HEK293 (cell line): ENCODE measurements at regions not wholly inside any gene's neighbourhood (a gene's known extent, or its start where the extent isn't known, plus 50 kb on each side); places are given as distances from the start of the nearest gene placed in this dataset.
"Not testable (repeated sequence)": the region's sequence is repeated elsewhere in the genome, so short reads cannot be mapped to it uniquely, and the experiment has no call there.

Source experiments
- CTCF ChIA-PET: fragments of 350-600 bp; formaldehyde crosslinking; extraction: SDS; loops from one replicate; lab custom pipeline; 2021; ENCODE audit warnings: antibody characterized with exemption; lab: Yijun Ruan, JAX
- POLR2A ChIA-PET: fragments of 300-600 bp; formaldehyde crosslinking; extraction: SDS; loops from one replicate; lab custom pipeline; 2020; ENCODE audit warnings: antibody characterized with exemption, inconsistent platforms; lab: Yijun Ruan, JAX
- H3K27ac ChIP-seq: fragments of 200-500 bp; sonication (Bioruptor generic); 2 replicates; pipeline ENCODE4 v1.5.1; 2014; ENCODE audit warnings: low read depth, low read length, control low read depth, inconsistent platforms; ENCODE audit errors: extremely low read depth
- H3K36me3 ChIP-seq, 2 experiments: fragments of 200-500 bp in 1 of 2; sonication (Bioruptor generic) in 1 of 2; 1 replicate in 1 of 2; 2 replicates in 1 of 2; pipeline ENCODE4 v1.5.1; 2014 to 2017; ENCODE audit warnings: inconsistent platforms in 2 of 2, low read length in 2 of 2; ENCODE audit not compliant: control insufficient read depth in 2 of 2, insufficient read depth in 1 of 2
- H3K4me1 ChIP-seq: fragments of 200-500 bp; sonication (Bioruptor generic); 2 replicates; pipeline ENCODE4 v1.5.1; 2014; ENCODE audit warnings: mild to moderate bottlenecking, low read length, inconsistent platforms; ENCODE audit not compliant: control insufficient read depth, insufficient read depth
- H3K4me3 ChIP-seq: 2 replicates; pipeline ENCODE4 v1.5.1; 2011; ENCODE audit warnings: low read depth, mild to moderate bottlenecking, control low read depth, low read length, moderate library complexity
- H3K9me3 ChIP-seq: fragments of 200-500 bp; sonication (Bioruptor generic); 2 replicates; pipeline ENCODE4 v1.5.1; 2014; ENCODE audit warnings: low read depth, low read length, inconsistent platforms; ENCODE audit not compliant: control insufficient read depth, insufficient read depth
- BCL11B ChIP-seq: fragments of 450-650 bp; formaldehyde crosslinking; IDR thresholded peaks from 2 replicates; pipeline ENCODE4 v1.5.1; 2016; ENCODE audit warnings: low read depth, missing biosample characterization, missing genetic modification characterization
- GFI1B ChIP-seq: fragments of 450-650 bp; formaldehyde crosslinking; IDR thresholded peaks from 2 replicates; pipeline ENCODE4 v1.5.1; 2016; ENCODE audit warnings: missing biosample characterization, missing genetic modification characterization
- GLI4 ChIP-seq: fragments of 450-650 bp; formaldehyde crosslinking; IDR thresholded peaks from 2 replicates; pipeline ENCODE4 v1.5.1; 2016; ENCODE audit warnings: missing biosample characterization, missing genetic modification characterization
- HOXD13 ChIP-seq: sonication (generic); formaldehyde crosslinking; IDR thresholded peaks from 2 replicates; pipeline ENCODE4 v1.8.0; 2022; ENCODE audit warnings: missing genetic modification reagents, borderline replicate concordance
- MYNN ChIP-seq: fragments of 450-650 bp; formaldehyde crosslinking; IDR thresholded peaks from 2 replicates; pipeline ENCODE4 v1.5.1; 2016; ENCODE audit warnings: missing biosample characterization, missing genetic modification characterization, borderline replicate concordance
- REPIN1 ChIP-seq: fragments of 450-650 bp; formaldehyde crosslinking; IDR thresholded peaks from 2 replicates; pipeline ENCODE4 v1.5.1; 2017; ENCODE audit warnings: missing biosample characterization, missing genetic modification characterization, low read depth
- SCRT2 ChIP-seq: fragments of 450-650 bp; formaldehyde crosslinking; IDR thresholded peaks from 2 replicates; pipeline ENCODE4 v1.5.1; 2016; ENCODE audit warnings: missing biosample characterization, missing genetic modification characterization
- SP2 ChIP-seq: fragments of 450-650 bp; formaldehyde crosslinking; IDR thresholded peaks from 2 replicates; pipeline ENCODE4 v1.5.1; 2016; ENCODE audit warnings: missing biosample characterization, missing genetic modification characterization
- ZBTB20 ChIP-seq: fragments of 450-650 bp; formaldehyde crosslinking; IDR thresholded peaks from 2 replicates; pipeline ENCODE4 v1.5.1; 2016; ENCODE audit warnings: missing biosample characterization, missing genetic modification characterization
- ZNF155 ChIP-seq: fragments of 450-650 bp; formaldehyde crosslinking; IDR thresholded peaks from 2 replicates; pipeline ENCODE4 v1.5.1; 2016; ENCODE audit warnings: missing biosample characterization, missing genetic modification characterization
- ZNF214 ChIP-seq: fragments of 450-650 bp; formaldehyde crosslinking; IDR thresholded peaks from 2 replicates; pipeline ENCODE4 v1.5.1; 2017; ENCODE audit warnings: missing biosample characterization, mild to moderate bottlenecking, missing genetic modification characterization, borderline replicate concordance
- ZNF248 ChIP-seq: fragments of 450-650 bp; formaldehyde crosslinking; IDR thresholded peaks from 2 replicates; pipeline ENCODE4 v1.5.1; 2017; ENCODE audit warnings: missing biosample characterization, missing genetic modification characterization
- ZNF639 ChIP-seq: fragments of 450-650 bp; formaldehyde crosslinking; IDR thresholded peaks from 2 replicates; pipeline ENCODE4 v1.5.1; 2016; ENCODE audit warnings: missing biosample characterization, missing genetic modification characterization
- TF ChIP-seq, protein P1 (sequence below): fragments of 450-650 bp; formaldehyde crosslinking; IDR thresholded peaks from 2 replicates; pipeline ENCODE4 v1.5.1; 2016; ENCODE audit warnings: missing biosample characterization, missing genetic modification characterization

DNA sequence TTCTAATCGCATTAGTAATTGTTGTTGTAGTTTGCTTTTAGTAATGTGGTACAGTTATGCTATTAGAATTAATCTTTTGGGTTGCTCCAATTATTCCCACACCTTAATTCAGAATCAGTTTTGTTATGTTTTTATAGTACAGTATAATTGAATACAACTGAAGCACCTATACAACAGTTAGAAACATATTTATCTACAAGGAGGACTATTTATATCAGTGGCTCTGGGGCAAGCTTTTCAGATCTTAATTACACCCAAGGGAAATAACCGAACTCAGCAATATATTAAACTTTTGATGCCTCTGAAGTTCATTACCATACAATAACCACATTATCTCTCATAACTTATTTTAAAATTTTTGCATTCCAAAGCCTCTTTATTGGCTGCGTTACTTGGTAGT is 74.4 kb downstream of the LHX9 start:
- H3K36me3 ChIP-seq: no peaks in the 10 kb centered on the region
- H3K9me3 ChIP-seq: no peaks in the 10 kb centered on the region
- H3K27ac ChIP-seq: no peak overlapping the region
- ChIA-PET CTCF (no interaction called here), POLR2A (no interaction called here)
- TF ChIP-seq MYNN (tag by site-specific recombination): no peak
- no peak for TF ChIP-seq ZNF155 (tag by site-specific recombination)
- TF ChIP-seq SP2 (tag by site-specific recombination): no peak
- no peak for TF ChIP-seq HOXD13
- TF ChIP-seq GLI4 (tag by site-specific recombination): no peak
- TF ChIP-seq ZNF639 (tag by site-specific recombination): no peak
- no peak for TF ChIP-seq REPIN1 (tag by site-specific recombination)
- TF ChIP-seq BCL11B (tag by site-specific recombination): no peak
- H3K4me1 ChIP-seq: no peaks in the 10 kb centered on the region
- H3K4me3 ChIP-seq: no peak overlapping the region

GRCh38 chr1:197994907-197995407 is 77.8 kb downstream of the LHX9 start:
- H3K36me3 ChIP-seq: no peaks in the 10 kb centered on the region
- no peaks in the 10 kb centered on the region for H3K9me3 ChIP-seq
- CTCF ChIA-PET: no interaction called here
- no peak overlapping the region for H3K4me3 ChIP-seq
- H3K4me1 ChIP-seq: no peaks in the 10 kb centered on the region
- no peak overlapping the region for H3K27ac ChIP-seq
- no peak for TF ChIP-seq ZNF248 (tag by site-specific recombination)
- no peak for TF ChIP-seq GFI1B
- POLR2A ChIA-PET: no interaction called here

GRCh38 chr1:197995408-197996258 is 78.5 kb downstream of the LHX9 start:
- H3K9me3 ChIP-seq: no peaks in the 10 kb centered on the region
- H3K27ac ChIP-seq: no peak overlapping the region
- ChIA-PET POLR2A (no interaction called here), CTCF (no interaction called here)
- TF ChIP-seq SP2 (tag by site-specific recombination): no peak
- TF ChIP-seq, protein P1, sequence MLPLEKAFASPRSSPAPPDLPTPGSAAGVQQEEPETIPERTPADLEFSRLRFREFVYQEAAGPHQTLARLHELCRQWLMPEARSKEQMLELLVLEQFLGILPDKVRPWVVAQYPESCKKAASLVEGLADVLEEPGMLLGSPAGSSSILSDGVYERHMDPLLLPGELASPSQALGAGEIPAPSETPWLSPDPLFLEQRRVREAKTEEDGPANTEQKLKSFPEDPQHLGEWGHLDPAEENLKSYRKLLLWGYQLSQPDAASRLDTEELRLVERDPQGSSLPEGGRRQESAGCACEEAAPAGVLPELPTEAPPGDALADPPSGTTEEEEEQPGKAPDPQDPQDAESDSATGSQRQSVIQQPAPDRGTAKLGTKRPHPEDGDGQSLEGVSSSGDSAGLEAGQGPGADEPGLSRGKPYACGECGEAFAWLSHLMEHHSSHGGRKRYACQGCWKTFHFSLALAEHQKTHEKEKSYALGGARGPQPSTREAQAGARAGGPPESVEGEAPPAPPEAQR (tag by site-specific recombination): no peak
- TF ChIP-seq ZNF214 (tag by site-specific recombination): no peak
- TF ChIP-seq SCRT2: no peak
- TF ChIP-seq ZBTB20 (tag by site-specific recombination): no peak
- H3K4me3 ChIP-seq: no peak overlapping the region
- H3K36me3 ChIP-seq: no peaks in the 10 kb centered on the region
- no peaks in the 10 kb centered on the region for H3K4me1 ChIP-seq

GRCh38 chr1:197996259-197996512 is 79.0 kb downstream of the LHX9 start:
- POLR2A ChIA-PET, CTCF ChIA-PET, H3K4me3 ChIP-seq, H3K4me1 ChIP-seq, H3K36me3 ChIP-seq, H3K27ac ChIP-seq, H3K9me3 ChIP-seq: not testable (repeated sequence)
